GM12878 (cell line): ENCODE measurements at regions not wholly inside any gene's neighbourhood (a gene's known extent, or its start where the extent isn't known, plus 50 kb on each side); places are given as distances from the start of the nearest gene placed in this dataset.
A peak's percentile ranks its signal among the peaks of the same experiment; 100 is the strongest.
"Not testable (repeated sequence)": the region's sequence is repeated elsewhere in the genome, so short reads cannot be mapped to it uniquely, and the experiment has no call there.

ENCODE experiments used
- ATAC-seq: fragments of 200-7000 bp; cut with Tn5 transposase; 3 replicates; pipeline ENCODE4 v1.9.1; 2020; ENCODE audit warnings: mild to moderate bottlenecking, moderate library complexity
- BruUV-seq: library from RNA; stranded (reverse); fragments of 400-500 nt; replicated peaks from 2 replicates; lab custom pipeline; 2021; lab: Mats Ljungman, UMichigan
- CTCF ChIA-PET: fragments of 300-600 bp; sonication (Branson Sonifier 250); formaldehyde crosslinking; extraction: SDS; loops from one replicate; lab custom pipeline; 2021; ENCODE audit warnings: inconsistent platforms; lab: Yijun Ruan, JAX
- POLR2A ChIA-PET: fragments of 350-600 bp; formaldehyde crosslinking; extraction: SDS; loops from one replicate; lab custom pipeline; 2021; ENCODE audit warnings: inconsistent platforms; lab: Charles Lee
- RAD21 ChIA-PET: fragments of 300-600 bp; sonication (Branson Sonifier 250); formaldehyde crosslinking; loops from one replicate; lab custom pipeline; 2023; ENCODE audit warnings: antibody characterized with exemption; ENCODE audit not compliant: unreplicated experiment; lab: Charles Lee
- SMC1A ChIA-PET: fragments of 300-600 bp; sonication (Branson Sonifier 250); formaldehyde crosslinking; loops from one replicate; lab custom pipeline; 2023; ENCODE audit not compliant: unreplicated experiment, uncharacterized antibody; lab: Charles Lee
- DNase-seq: peaks from one replicate; pipeline ENCODE4 v3.0.0-alpha.2; 2011; ENCODE audit warnings: low read depth, low spot score
- FAIRE-seq: peaks from 3 replicates; lab custom pipeline; 2011; peaks lifted over from hg19 to GRCh38; lab: Jason Lieb, UNC
- H2AFZ ChIP-seq: 2 replicates; pipeline ENCODE4 v1.6.0; 2011; ENCODE audit warnings: low read depth, low read length, control low read depth; ENCODE audit not compliant: control insufficient read depth
- H3K27ac ChIP-seq: 2 replicates; pipeline ENCODE4 v1.5.1; 2011; ENCODE audit warnings: control low read depth; ENCODE audit not compliant: control insufficient read depth, insufficient read depth
- H3K27me3 ChIP-seq, 2 experiments: replicated peaks in 1 of 2; 2 replicates each; pipeline versions ENCODE4 v1.6.0 to v1.6.1; 2011; ENCODE audit warnings: low read length in 1 of 2; ENCODE audit not compliant: control insufficient read depth in 2 of 2, insufficient read depth in 2 of 2
- H3K36me3 ChIP-seq, 2 experiments: 2 replicates each; pipeline ENCODE4 v1.5.1; 2011; ENCODE audit warnings: low read length in 1 of 2; ENCODE audit not compliant: control insufficient read depth in 2 of 2, insufficient read depth in 2 of 2
- H3K4me1 ChIP-seq: 2 replicates; pipeline ENCODE4 v1.6.1; 2011; ENCODE audit warnings: mild to moderate bottlenecking, low read length, moderate library complexity, mixed read lengths; ENCODE audit not compliant: control insufficient read depth, insufficient read depth
- H3K4me2 ChIP-seq: 2 replicates; pipeline ENCODE4 v1.6.0; 2011; ENCODE audit warnings: control low read depth; ENCODE audit not compliant: control insufficient read depth, insufficient read depth
- H3K4me3 ChIP-seq: fragments of 200-600 bp; sonication (generic); 2 replicates; pipeline ENCODE4 v1.5.1; 2016
- H3K79me2 ChIP-seq: 2 replicates; pipeline ENCODE4 v1.6.0; 2011; ENCODE audit warnings: low read length; ENCODE audit not compliant: control insufficient read depth, insufficient read depth
- H3K9ac ChIP-seq: 2 replicates; pipeline ENCODE4 v1.8.0; 2011; ENCODE audit warnings: low read length, control low read depth, mixed read lengths; ENCODE audit not compliant: control insufficient read depth, insufficient read depth
- H3K9me3 ChIP-seq: replicated peaks from 3 replicates; pipeline ENCODE4 v1.5.1; 2011; ENCODE audit warnings: mild to moderate bottlenecking, low read length; ENCODE audit not compliant: control insufficient read depth, insufficient read depth
- H4K20me1 ChIP-seq: 2 replicates; pipeline ENCODE4 v1.6.0; 2011; ENCODE audit not compliant: control insufficient read depth, insufficient read depth
- NR2C2 ChIP-seq: IDR thresholded peaks from 2 replicates; pipeline ENCODE4 v1.6.1; 2011; ENCODE audit warnings: borderline replicate concordance, low read depth; ENCODE audit not compliant: control insufficient read depth, insufficient read length
- WGBS: methylation state at CpG from one replicate; pipeline ENCODE4 v1.1.6; 2016; ENCODE audit warnings: low lambda C conversion rate; ENCODE audit not compliant: insufficient replicate concordance, insufficient coverage; ENCODE audit errors: missing lambda C conversion rate; 5-methylcytosine and 5-hydroxymethylcytosine counted together
- in situ Hi-C: fragments of 300-500 bp; cut with MboI; formaldehyde crosslinking; loops from 9 replicates; pipeline ENCODE4 v1.14.3; 2018; ENCODE audit warnings: mixed read lengths
- intact Hi-C: fragments of 100-400 bp; cut with micrococcal nuclease; formaldehyde crosslinking; loops from one replicate; pipeline ENCODE4 v1.14.2; 2022; ENCODE audit not compliant: unreplicated experiment

GRCh38 chr3:5929027-5929426 is 741.5 kb downstream of the EDEM1 start:
- no peaks in the 10 kb centered on the region for H4K20me1 ChIP-seq
- in situ Hi-C loops (no loop called here), intact Hi-C loops (no loop called here)
- no peak overlapping the region for H2AFZ ChIP-seq
- no peak overlapping the region for H3K4me2 ChIP-seq
- RAD21 ChIA-PET, result no interaction called here
- no peaks in the 10 kb centered on the region for H3K9me3 ChIP-seq
- no TSS peak for BruUV-seq
- no peaks in the 10 kb centered on the region for H3K79me2 ChIP-seq
- WGBS, result 42% methylated on average over 7 of the region's 7 CpGs
- POLR2A ChIA-PET, result no interaction called here
- H3K27ac ChIP-seq, result no peak overlapping the region
- H3K4me3 ChIP-seq, result no peak overlapping the region
- peak; percentile 56 for ATAC-seq
- SMC1A ChIA-PET, result interaction anchor here (0.7 kb wide), 1 partner anchor 280 kb away, joined by 3 read pairs; no protein-coding TSS in a partner anchor
- FAIRE-seq, result no peak
- H3K36me3 ChIP-seq, result no peaks in the 10 kb centered on the region
- no peak overlapping the region for H3K9ac ChIP-seq
- H3K4me1 ChIP-seq, result no peaks in the 10 kb centered on the region
- DNase-seq, result no peak
- CTCF ChIA-PET, result no interaction called here
- TF ChIP-seq NR2C2, result no peak
- TF ChIP-seq, all 136 proteins: peak for 0
- H3K27me3 ChIP-seq, result no peaks in the 10 kb centered on the region

GRCh38 chr3:5944061-5944460 is 756.6 kb downstream of the EDEM1 start:
- CTCF ChIA-PET, H3K79me2 ChIP-seq, H3K27me3 ChIP-seq, RAD21 ChIA-PET, in situ Hi-C loops, H2AFZ ChIP-seq, POLR2A ChIA-PET, DNase-seq, H3K4me3 ChIP-seq, FAIRE-seq, H3K27ac ChIP-seq, H3K9me3 ChIP-seq, H3K36me3 ChIP-seq, SMC1A ChIA-PET, H4K20me1 ChIP-seq, intact Hi-C loops, H3K4me1 ChIP-seq, BruUV-seq, ATAC-seq, H3K4me2 ChIP-seq, H3K9ac ChIP-seq: not testable (repeated sequence)
- WGBS, result 15% methylated on average over 4 of the region's 4 CpGs
